ENCODE measurements at regions not wholly inside any gene's neighbourhood (a gene's known extent, or its start where the extent isn't known, plus 50 kb on each side); places are given as distances from the start of the nearest gene placed in this dataset.

- H3K4me3 ChIP-seq (ENCODE audit: low read depth, low read length), result no peak overlapping the region
- DNase-seq (ENCODE audit: low read depth), result peak; percentile 44
- peak; percentile 73 for TF ChIP-seq MAX (IDR thresholded peaks at IDR 0.05; ENCODE audit: low read depth, low read length)
- no peak for TF ChIP-seq POLR2A (IDR thresholded peaks at IDR 0.05; ENCODE audit: extremely low read depth, insufficient read length)
- TF ChIP-seq MYC (IDR thresholded peaks at IDR 0.05; ENCODE audit: low read depth, low read length), result peak; percentile 50; the same call in 1 of the 2 replicates
- TF ChIP-seq CTCF (IDR thresholded peaks at IDR 0.05; ENCODE audit: low read depth, low read length), result no peak
These were observed 58.0 kb upstream of the UNC5C start for GRCh38 chr4:95606739-95607138.

GRCh38 chr4:95603393-95603792, 54.6 kb upstream of the UNC5C start:
- no peak for DNase-seq (ENCODE audit: low read depth)
- TF ChIP-seq MYC (IDR thresholded peaks at IDR 0.05; ENCODE audit: low read depth, low read length) (no peak), POLR2A (IDR thresholded peaks at IDR 0.05; ENCODE audit: extremely low read depth, insufficient read length) (no peak), CTCF (IDR thresholded peaks at IDR 0.05; ENCODE audit: low read depth, low read length) (no peak), MAX (IDR thresholded peaks at IDR 0.05; ENCODE audit: low read depth, low read length) (no peak)
- no peak overlapping the region for H3K4me3 ChIP-seq (ENCODE audit: low read depth, low read length)

- H3K4me3 ChIP-seq (ENCODE audit: low read depth, low read length), result no peak overlapping the region
- TF ChIP-seq MAX (IDR thresholded peaks at IDR 0.05; ENCODE audit: low read depth, low read length) (no peak), POLR2A (IDR thresholded peaks at IDR 0.05; ENCODE audit: extremely low read depth, insufficient read length) (no peak), MYC (IDR thresholded peaks at IDR 0.05; ENCODE audit: low read depth, low read length) (no peak), CTCF (IDR thresholded peaks at IDR 0.05; ENCODE audit: low read depth, low read length) (no peak)
- DNase-seq (ENCODE audit: low read depth), result no peak
These were observed 54.1 kb upstream of the UNC5C start for GRCh38 chr4:95602872-95603271.

- TF ChIP-seq CTCF (IDR thresholded peaks at IDR 0.05; ENCODE audit: low read depth, low read length), result no peak
- no peak for TF ChIP-seq MAX (IDR thresholded peaks at IDR 0.05; ENCODE audit: low read depth, low read length)
- TF ChIP-seq MYC (IDR thresholded peaks at IDR 0.05; ENCODE audit: low read depth, low read length), result no peak
- TF ChIP-seq POLR2A (IDR thresholded peaks at IDR 0.05; ENCODE audit: extremely low read depth, insufficient read length), result no peak
- H3K4me3 ChIP-seq (ENCODE audit: low read depth, low read length), result no peak overlapping the region
- DNase-seq (ENCODE audit: low read depth), result peak; percentile 47
These were observed 52.6 kb upstream of the UNC5C start for GRCh38 chr4:95601356-95601755.

GRCh38 chr4:95599777-95600400, 51.1 kb upstream of the UNC5C start:
- no peak overlapping the region for H3K4me3 ChIP-seq (ENCODE audit: low read depth, low read length)
- peak; percentile 68 for DNase-seq (ENCODE audit: low read depth)
- no peak for TF ChIP-seq MYC (IDR thresholded peaks at IDR 0.05; ENCODE audit: low read depth, low read length)
- no peak for TF ChIP-seq MAX (IDR thresholded peaks at IDR 0.05; ENCODE audit: low read depth, low read length)
- no peak for TF ChIP-seq CTCF (IDR thresholded peaks at IDR 0.05; ENCODE audit: low read depth, low read length)
- TF ChIP-seq POLR2A (IDR thresholded peaks at IDR 0.05; ENCODE audit: extremely low read depth, insufficient read length), result no peak
